K562 (cell line): ENCODE measurements at regions not wholly inside any gene's neighbourhood (a gene's known extent, or its start where the extent isn't known, plus 50 kb on each side); places are given as distances from the start of the nearest gene placed in this dataset.

Experiments
- ATAC-seq: fragments of 200-7000 bp; cut with Tn5 transposase; 3 replicates; pipeline ENCODE4 v1.9.1; 2020; ENCODE audit warnings: moderate library complexity
- BruUV-seq: library from RNA; stranded (reverse); fragments of 400-500 nt; replicated peaks from 2 replicates; lab custom pipeline; 2021; lab: Mats Ljungman, UMichigan
- CTCF ChIA-PET: fragments of 300-600 bp; formaldehyde crosslinking; extraction: SDS; loops from one replicate; lab custom pipeline; 2021; ENCODE audit warnings: low intra/inter-chr PET ratio; lab: Yijun Ruan, JAX
- POLR2A ChIA-PET: fragments of 300-600, 350-650 bp; sonication (Branson Sonifier 250); formaldehyde crosslinking; extraction: SDS; loops from one replicate; lab custom pipeline; 2021; ENCODE audit warnings: antibody characterized with exemption, inconsistent platforms; lab: Yijun Ruan, JAX
- DNase-seq, 4 experiments: peaks; one replicate each; pipeline versions ENCODE4 v3.0.0 to v3.0.0-alpha.2; 2011 to 2018; ENCODE audit warnings: low spot score in 3 of 4, mixed read lengths in 3 of 4; ENCODE audit errors: extremely low read depth in 1 of 4
- FAIRE-seq: peaks from 2 replicates; lab custom pipeline; 2011; peaks lifted over from hg19 to GRCh38; lab: Jason Lieb, UNC
- H2AFZ ChIP-seq: 2 replicates; pipeline ENCODE4 v1.6.0; 2011; ENCODE audit warnings: low read depth, low read length, control low read depth, inconsistent platforms
- H3K27ac ChIP-seq: fragments of 200-600 bp; 3 replicates; pipeline ENCODE4 v1.8.0; 2011; ENCODE audit warnings: low read depth, mild to moderate bottlenecking, control low read depth, inconsistent platforms, low read length, moderate library complexity, mixed read lengths; ENCODE audit errors: extremely low read depth
- H3K27me3 ChIP-seq, 2 experiments: fragments of 300-600 bp in 1 of 2; 2 replicates in 1 of 2; 3 replicates in 1 of 2; pipeline versions ENCODE4 v1.6.0 to v1.8.0; 2011; ENCODE audit warnings: inconsistent platforms in 2 of 2, low read length in 2 of 2, mild to moderate bottlenecking in 1 of 2, mixed read lengths in 1 of 2, moderate library complexity in 1 of 2; ENCODE audit not compliant: control insufficient read depth in 2 of 2, insufficient read depth in 2 of 2
- H3K36me3 ChIP-seq: fragments of 300-600 bp; 3 replicates; pipeline ENCODE4 v1.8.0; 2011; ENCODE audit warnings: mild to moderate bottlenecking, low read length, inconsistent platforms; ENCODE audit not compliant: control insufficient read depth, insufficient read depth
- H3K4me1 ChIP-seq, 2 experiments: fragments of 200-600 bp in 1 of 2; replicated peaks in 1 of 2; 2 replicates in 1 of 2; 3 replicates in 1 of 2; pipeline versions ENCODE4 v1.5.1 to v1.8.0; 2011; ENCODE audit warnings: inconsistent platforms in 2 of 2, low read length in 2 of 2, mild to moderate bottlenecking in 1 of 2, mixed read lengths in 1 of 2, moderate library complexity in 1 of 2; ENCODE audit not compliant: control insufficient read depth in 2 of 2, insufficient read depth in 2 of 2
- H3K4me2 ChIP-seq: 2 replicates; pipeline ENCODE4 v1.6.1; 2011; ENCODE audit warnings: low read length, control low read depth, inconsistent platforms, mixed read lengths; ENCODE audit not compliant: insufficient read depth
- H3K4me3 ChIP-seq: fragments of 200-600 bp; sonication (generic), shearing (Covaris generic); 2 replicates; pipeline ENCODE4 v1.5.1; 2016; ENCODE audit warnings: control low read depth, inconsistent platforms
- H3K79me2 ChIP-seq: fragments of 200-600 bp; 3 replicates; pipeline ENCODE4 v1.8.0; 2011; ENCODE audit warnings: low read length, inconsistent platforms; ENCODE audit not compliant: control insufficient read depth, insufficient read depth
- H3K9ac ChIP-seq, 2 experiments: 2 replicates each; pipeline versions ENCODE4 v1.6.0 to v1.6.1; 2011; ENCODE audit warnings: low read depth in 2 of 2, low read length in 2 of 2, control low read depth in 1 of 2, inconsistent platforms in 1 of 2, mild to moderate bottlenecking in 1 of 2, mixed read lengths in 1 of 2; ENCODE audit not compliant: insufficient read depth in 1 of 2
- H3K9me1 ChIP-seq: one replicate; pipeline ENCODE4 v1.6.0; 2011; ENCODE audit warnings: inconsistent platforms, mild to moderate bottlenecking, low read length, moderate library complexity; ENCODE audit not compliant: control insufficient read depth, insufficient read depth
- H3K9me3 ChIP-seq: replicated peaks from 2 replicates; pipeline ENCODE4 v1.5.1; 2011; ENCODE audit warnings: low read depth, low read length, inconsistent platforms; ENCODE audit not compliant: control insufficient read depth, insufficient read depth
- H4K20me1 ChIP-seq: replicated peaks from 2 replicates; pipeline ENCODE4 v1.6.1; 2011; ENCODE audit warnings: low read length, inconsistent platforms, mixed read lengths; ENCODE audit not compliant: control insufficient read depth, insufficient read depth
- ATF1 ChIP-seq, 2 experiments: fragments of 450-650 bp in 1 of 2; IDR thresholded peaks; 2 replicates each; pipeline ENCODE4 v1.6.1; 2016; ENCODE audit warnings: missing compliant biosample characterization in 1 of 2, missing genetic modification characterization in 1 of 2
- LEF1 ChIP-seq: fragments of 450-650 bp; IDR thresholded peaks from 2 replicates; pipeline ENCODE4 v1.6.1; 2016; ENCODE audit warnings: mild to moderate bottlenecking
- MCM5 ChIP-seq: fragments of 450-650 bp; IDR thresholded peaks from 2 replicates; pipeline ENCODE4 v1.6.1; 2016; ENCODE audit warnings: low read depth
- RFX7 ChIP-seq: fragments of 250-450 bp; sonication (Bioruptor Pico); IDR thresholded peaks from 2 replicates; pipeline ENCODE4 v1.5.1; 2021; ENCODE audit warnings: mild to moderate bottlenecking
- TGIF2 ChIP-seq: sonication (generic); formaldehyde crosslinking; IDR thresholded peaks from 2 replicates; pipeline ENCODE4 v1.8.1; 2022; ENCODE audit warnings: mild to moderate bottlenecking, missing genetic modification reagents, moderate library complexity
- THRAP3 ChIP-seq: fragments of 450-650 bp; IDR thresholded peaks from 2 replicates; pipeline ENCODE4 v1.6.1; 2016; ENCODE audit warnings: mild to moderate bottlenecking, inconsistent platforms, borderline replicate concordance
- ZNF263 ChIP-seq: sonication (generic); formaldehyde crosslinking; IDR thresholded peaks from 2 replicates; pipeline ENCODE4 v1.8.0; 2022; ENCODE audit warnings: mild to moderate bottlenecking, missing genetic modification reagents, borderline replicate concordance
- whole genome bisulfite sequencing: fragments of 100-300 bp; shearing (Covaris generic); methylation state at CpG from one replicate; pipeline ENCODE4 v1.1.6; 2016; ENCODE audit warnings: low coverage, mixed read lengths; ENCODE audit not compliant: insufficient coverage; ENCODE audit errors: missing lambda C conversion rate; 5-methylcytosine and 5-hydroxymethylcytosine counted together
- in situ Hi-C: fragments of 300-500 bp; cut with MboI; formaldehyde crosslinking; loops from 4 replicates; pipeline ENCODE4 v1.15.0; 2018; ENCODE audit warnings: inconsistent platforms, mixed read lengths
- intact Hi-C: fragments of 100-400 bp; cut with micrococcal nuclease; formaldehyde crosslinking; loops from 2 replicates; pipeline ENCODE4 v1.14.2; 2022
- TF ChIP-seq, protein P1 (sequence below): sonication (generic); formaldehyde crosslinking; IDR thresholded peaks from 2 replicates; pipeline ENCODE4 v1.8.0; 2023; ENCODE audit warnings: mild to moderate bottlenecking, missing genetic modification reagents
- TF ChIP-seq, protein P2 (sequence below), 3 experiments: fragments of 200-800 bp in 1 of 3; fragments of 250-450 bp in 1 of 3; fragments of 450-650 bp in 1 of 3; sonication (Bioruptor Pico) in 1 of 3; sonication (Bioruptor generic) in 1 of 3; formaldehyde crosslinking in 1 of 3; IDR thresholded peaks; 2 replicates each; pipeline versions ENCODE4 v1.6.1 to v1.8.0; 2016 to 2022; ENCODE audit warnings: mild to moderate bottlenecking in 2 of 3, missing genetic modification characterization in 2 of 3, missing compliant biosample characterization in 1 of 3, moderate library complexity in 1 of 3

DNA sequence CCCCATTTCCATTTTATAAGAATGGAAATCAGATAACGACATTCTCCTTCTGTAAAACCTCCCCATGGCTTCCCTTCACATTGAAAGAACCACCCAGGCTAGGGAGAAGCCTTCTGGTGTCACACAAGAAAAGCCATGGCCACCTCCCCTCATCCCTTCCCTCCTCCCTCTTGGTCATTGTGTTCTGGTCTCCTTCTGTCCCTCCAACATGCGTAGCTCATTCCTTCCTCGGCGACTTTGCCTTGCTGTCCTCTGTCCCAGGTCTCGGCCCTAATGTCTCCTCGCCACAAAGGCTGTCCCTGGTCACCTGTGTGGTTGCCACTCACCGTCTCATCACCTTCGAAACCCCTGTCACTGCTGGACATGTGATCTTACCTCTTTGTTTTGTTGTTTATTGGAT is 193.9 kb downstream of the BCAS1 start:
- 66% methylated on average over 8 of the region's 8 CpGs for whole genome bisulfite sequencing
- H3K9me3 ChIP-seq: no peaks in the 10 kb centered on the region
- H3K9ac ChIP-seq: peak overlapping the region in 1 of 2 experiments; percentile 20; a peak in 1 of 4 replicates
- TF ChIP-seq TGIF2 (no peak), RFX7 (no peak), LEF1 (no peak), MCM5 (no peak), ZNF263 (CRISPR knock-in tag) (peak; percentile 85), ATF1 (CRISPR knock-in tag; IDR thresholded peaks at IDR 0.05) (no peak), ATF1 (tag; IDR thresholded peaks at IDR 0.05) (no peak), THRAP3 (no peak)
- TF ChIP-seq, protein P1, sequence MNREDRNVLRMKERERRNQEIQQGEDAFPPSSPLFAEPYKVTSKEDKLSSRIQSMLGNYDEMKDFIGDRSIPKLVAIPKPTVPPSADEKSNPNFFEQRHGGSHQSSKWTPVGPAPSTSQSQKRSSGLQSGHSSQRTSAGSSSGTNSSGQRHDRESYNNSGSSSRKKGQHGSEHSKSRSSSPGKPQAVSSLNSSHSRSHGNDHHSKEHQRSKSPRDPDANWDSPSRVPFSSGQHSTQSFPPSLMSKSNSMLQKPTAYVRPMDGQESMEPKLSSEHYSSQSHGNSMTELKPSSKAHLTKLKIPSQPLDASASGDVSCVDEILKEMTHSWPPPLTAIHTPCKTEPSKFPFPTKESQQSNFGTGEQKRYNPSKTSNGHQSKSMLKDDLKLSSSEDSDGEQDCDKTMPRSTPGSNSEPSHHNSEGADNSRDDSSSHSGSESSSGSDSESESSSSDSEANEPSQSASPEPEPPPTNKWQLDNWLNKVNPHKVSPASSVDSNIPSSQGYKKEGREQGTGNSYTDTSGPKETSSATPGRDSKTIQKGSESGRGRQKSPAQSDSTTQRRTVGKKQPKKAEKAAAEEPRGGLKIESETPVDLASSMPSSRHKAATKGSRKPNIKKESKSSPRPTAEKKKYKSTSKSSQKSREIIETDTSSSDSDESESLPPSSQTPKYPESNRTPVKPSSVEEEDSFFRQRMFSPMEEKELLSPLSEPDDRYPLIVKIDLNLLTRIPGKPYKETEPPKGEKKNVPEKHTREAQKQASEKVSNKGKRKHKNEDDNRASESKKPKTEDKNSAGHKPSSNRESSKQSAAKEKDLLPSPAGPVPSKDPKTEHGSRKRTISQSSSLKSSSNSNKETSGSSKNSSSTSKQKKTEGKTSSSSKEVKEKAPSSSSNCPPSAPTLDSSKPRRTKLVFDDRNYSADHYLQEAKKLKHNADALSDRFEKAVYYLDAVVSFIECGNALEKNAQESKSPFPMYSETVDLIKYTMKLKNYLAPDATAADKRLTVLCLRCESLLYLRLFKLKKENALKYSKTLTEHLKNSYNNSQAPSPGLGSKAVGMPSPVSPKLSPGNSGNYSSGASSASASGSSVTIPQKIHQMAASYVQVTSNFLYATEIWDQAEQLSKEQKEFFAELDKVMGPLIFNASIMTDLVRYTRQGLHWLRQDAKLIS (CRISPR knock-in tag): no peak
- TF ChIP-seq, protein P2, sequence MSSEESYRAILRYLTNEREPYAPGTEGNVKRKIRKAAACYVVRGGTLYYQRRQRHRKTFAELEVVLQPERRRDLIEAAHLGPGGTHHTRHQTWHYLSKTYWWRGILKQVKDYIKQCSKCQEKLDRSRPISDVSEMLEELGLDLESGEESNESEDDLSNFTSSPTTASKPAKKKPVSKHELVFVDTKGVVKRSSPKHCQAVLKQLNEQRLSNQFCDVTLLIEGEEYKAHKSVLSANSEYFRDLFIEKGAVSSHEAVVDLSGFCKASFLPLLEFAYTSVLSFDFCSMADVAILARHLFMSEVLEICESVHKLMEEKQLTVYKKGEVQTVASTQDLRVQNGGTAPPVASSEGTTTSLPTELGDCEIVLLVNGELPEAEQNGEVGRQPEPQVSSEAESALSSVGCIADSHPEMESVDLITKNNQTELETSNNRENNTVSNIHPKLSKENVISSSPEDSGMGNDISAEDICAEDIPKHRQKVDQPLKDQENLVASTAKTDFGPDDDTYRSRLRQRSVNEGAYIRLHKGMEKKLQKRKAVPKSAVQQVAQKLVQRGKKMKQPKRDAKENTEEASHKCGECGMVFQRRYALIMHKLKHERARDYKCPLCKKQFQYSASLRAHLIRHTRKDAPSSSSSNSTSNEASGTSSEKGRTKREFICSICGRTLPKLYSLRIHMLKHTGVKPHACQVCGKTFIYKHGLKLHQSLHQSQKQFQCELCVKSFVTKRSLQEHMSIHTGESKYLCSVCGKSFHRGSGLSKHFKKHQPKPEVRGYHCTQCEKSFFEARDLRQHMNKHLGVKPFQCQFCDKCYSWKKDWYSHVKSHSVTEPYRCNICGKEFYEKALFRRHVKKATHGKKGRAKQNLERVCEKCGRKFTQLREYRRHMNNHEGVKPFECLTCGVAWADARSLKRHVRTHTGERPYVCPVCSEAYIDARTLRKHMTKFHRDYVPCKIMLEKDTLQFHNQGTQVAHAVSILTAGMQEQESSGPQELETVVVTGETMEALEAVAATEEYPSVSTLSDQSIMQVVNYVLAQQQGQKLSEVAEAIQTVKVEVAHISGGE (CRISPR knock-in tag; IDR thresholded peaks at IDR 0.05): peak in 1 of 3 experiments; percentile 90; a peak in 2 of 6 replicates
- TF ChIP-seq, all 486 proteins: peak for 2
- Histone ChIP-seq H3K27me3 (no peaks in the 10 kb centered on the region), H3K27ac (no peak overlapping the region), H3K79me2 (no peaks in the 10 kb centered on the region), H3K36me3 (no peaks in the 10 kb centered on the region), H3K4me1 (no peaks in the 10 kb centered on the region; a peak in 2 of 5 replicates), H3K9me1 (no peaks in the 10 kb centered on the region), H3K4me2 (no peak overlapping the region), H2AFZ (peak overlapping the region; percentile 42), H3K4me3 (no peak overlapping the region), H4K20me1 (no peaks in the 10 kb centered on the region)
- ChIA-PET POLR2A (interaction anchor here (0.5 to 0.7 kb wide), 2 partner anchors 24 to 270 kb away, joined by 3 read pairs; no protein-coding TSS in a partner anchor), CTCF (no interaction called here)
- FAIRE-seq: no peak
- no TSS peak for BruUV-seq
- in situ Hi-C loops (no loop called here), intact Hi-C loops (no loop called here)
- no peak for ATAC-seq
- no peak for DNase-seq
